SU-DHL-6 (cell line): ENCODE measurements at regions not wholly inside any gene's neighbourhood (a gene's known extent, or its start where the extent isn't known, plus 50 kb on each side); places are given as distances from the start of the nearest gene placed in this dataset.

Experiments
- CTCF ChIP-seq: fragments of 200-600 bp; sonication (generic); IDR thresholded peaks from one replicate; pipeline ENCODE4 v1.5.1; 2017; ENCODE audit warnings: antibody characterized with exemption, mild to moderate bottlenecking, low read length, moderate library complexity; ENCODE audit not compliant: insufficient read depth, poor library complexity, severe bottlenecking
- EZH2phosphoT487 ChIP-seq: fragments of 200-600 bp; sonication (generic), shearing (Covaris generic); conservative IDR thresholded peaks from 2 replicates; pipeline ENCODE4 v1.6.1; 2018; ENCODE audit warnings: mild to moderate bottlenecking, antibody characterized with exemption, low read length, moderate library complexity, mixed read lengths

- TF ChIP-seq CTCF, result no peak
- no peak for TF ChIP-seq EZH2phosphoT487
Observed at GRCh38 chr6:134574491-134574890, 256.6 kb upstream of the SGK1 start.
